Gastrocnemius medialis (tissue), 4 donors: ENCODE measurements at regions not wholly inside any gene's neighbourhood (a gene's known extent, or its start where the extent isn't known, plus 50 kb on each side); places are given as distances from the start of the nearest gene placed in this dataset.

Experiments
- ATAC-seq, 2 donors: fragments of 150-250 bp; one replicate each; pipeline ENCODE4 v1.9.1; 2016
- DNase-seq, 2 donors: peaks; one replicate each; pipeline ENCODE4 v3.0.0-alpha.2; 2019
- H3K27ac ChIP-seq, 4 donors: fragments of 200-600 bp; sonication (generic); 1 replicate in 1 of 4; 2 replicates in 3 of 4; pipeline ENCODE4 v1.5.1; 2016 to 2018; ENCODE audit warnings: mild to moderate bottlenecking in 2 of 4, moderate library complexity in 1 of 4
- H3K27me3 ChIP-seq, 3 donors: fragments of 200-600 bp; sonication (generic) in 2 of 3; 1 replicate in 1 of 3; 2 replicates in 2 of 3; pipeline versions ENCODE4 v1.5.1 to v1.6.0; 2016 to 2019; ENCODE audit warnings: mild to moderate bottlenecking in 1 of 3, moderate library complexity in 1 of 3
- H3K36me3 ChIP-seq, 2 donors: fragments of 200-600 bp; sonication (generic) in 1 of 2; one replicate each; pipeline ENCODE4 v1.5.1; 2017 to 2018
- H3K4me1 ChIP-seq, 2 donors: fragments of 200-600 bp; sonication (generic) in 1 of 2; one replicate each; pipeline ENCODE4 v1.5.1; 2016 to 2017; ENCODE audit warnings: mild to moderate bottlenecking in 2 of 2
- H3K4me3 ChIP-seq, 4 donors: fragments of 200-600 bp; sonication (generic) in 3 of 4; 1 replicate in 1 of 4; 2 replicates in 3 of 4; pipeline ENCODE4 v1.5.1; 2016 to 2019; ENCODE audit warnings: mild to moderate bottlenecking in 2 of 4
- H3K9me3 ChIP-seq, 3 donors: fragments of 200-600 bp; sonication (generic) in 2 of 3; 1 replicate in 1 of 3; 2 replicates in 2 of 3; pipeline ENCODE4 v1.5.1; 2016 to 2019
- POLR2A ChIP-seq, 2 donors: fragments of 450-650 bp; IDR thresholded peaks; one replicate each; pipeline ENCODE4 v1.6.1; 2017; ENCODE audit warnings: antibody characterized with exemption in 2 of 2, mild to moderate bottlenecking in 2 of 2, moderate library complexity in 2 of 2
- in situ Hi-C, 4 donors: fragments of 200-750 bp; cut with MboI; loops; one replicate each; pipeline versions ENCODE4 v1.15.0 to v1.8.0; 2017; ENCODE audit warnings: low sequenced_read_pairs in 4 of 4
- intact Hi-C: fragments of 100-400 bp; cut with DNase I; formaldehyde crosslinking; loops from one replicate; pipeline ENCODE4 v1.15.1; 2023; ENCODE audit warnings: low total_unique reads
- TF ChIP-seq, protein P1 (sequence below), 5 experiments: fragments of 450-650 bp in 3 of 5; fragments of 200-600 bp in 2 of 5; sonication (generic) in 2 of 5; IDR thresholded peaks in 4 of 5; conservative IDR thresholded peaks in 1 of 5; 1 replicate in 4 of 5; 2 replicates in 1 of 5; pipeline ENCODE4 v1.5.1; 2016 to 2019; ENCODE audit warnings: antibody characterized with exemption in 5 of 5, mild to moderate bottlenecking in 3 of 5, moderate library complexity in 3 of 5

DNA sequence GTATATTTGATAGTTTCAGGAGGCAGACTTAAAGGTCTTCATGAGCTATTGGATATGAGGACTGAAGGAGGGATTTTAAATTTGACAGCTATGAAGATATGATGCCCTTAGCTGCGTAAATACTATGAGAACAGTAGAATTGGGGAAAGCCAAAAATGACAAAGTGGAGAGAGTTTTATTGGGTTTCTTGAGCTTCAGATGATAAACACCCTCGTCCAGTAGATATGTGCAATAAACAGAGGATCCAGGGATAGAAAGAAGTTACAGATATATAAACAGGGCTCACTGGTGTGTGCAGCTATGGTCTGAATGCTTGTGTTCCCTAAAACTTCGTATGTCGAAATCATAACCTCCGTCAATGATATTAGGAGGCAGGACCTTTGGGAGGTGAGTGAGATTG, 131.3 kb downstream of the INHBA start:
- no peaks in the 10 kb centered on the region for H3K36me3 ChIP-seq
- intact Hi-C loops, result no loop called here

DNA sequence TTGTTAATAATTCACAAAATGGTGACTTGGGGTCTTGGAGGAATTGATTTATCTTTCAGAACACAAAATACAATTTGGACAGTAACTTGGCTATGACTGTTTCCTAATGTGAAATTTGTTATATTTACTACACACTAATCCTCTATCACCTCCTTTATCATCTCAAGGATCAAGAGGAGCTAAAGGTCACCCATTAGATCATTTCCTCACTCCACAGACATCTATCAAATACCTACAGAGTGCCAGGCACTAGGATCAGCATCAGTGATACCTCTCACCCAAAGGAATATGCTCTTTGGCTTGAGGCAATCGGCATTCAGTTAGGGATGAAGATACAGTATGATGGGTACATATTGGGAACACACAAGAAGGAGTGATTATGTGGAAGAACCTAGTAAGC, 132.1 kb downstream of the INHBA start:
- H3K27ac ChIP-seq, result no peak overlapping the region
- ATAC-seq (no peak), DNase-seq (no peak)
- H3K27me3 ChIP-seq, result no peaks in the 10 kb centered on the region
- no peaks in the 10 kb centered on the region for H3K9me3 ChIP-seq
- intact Hi-C loops (no loop called here), in situ Hi-C loops (no loop called here)
- no peaks in the 10 kb centered on the region for H3K36me3 ChIP-seq
- TF ChIP-seq, protein P1, sequence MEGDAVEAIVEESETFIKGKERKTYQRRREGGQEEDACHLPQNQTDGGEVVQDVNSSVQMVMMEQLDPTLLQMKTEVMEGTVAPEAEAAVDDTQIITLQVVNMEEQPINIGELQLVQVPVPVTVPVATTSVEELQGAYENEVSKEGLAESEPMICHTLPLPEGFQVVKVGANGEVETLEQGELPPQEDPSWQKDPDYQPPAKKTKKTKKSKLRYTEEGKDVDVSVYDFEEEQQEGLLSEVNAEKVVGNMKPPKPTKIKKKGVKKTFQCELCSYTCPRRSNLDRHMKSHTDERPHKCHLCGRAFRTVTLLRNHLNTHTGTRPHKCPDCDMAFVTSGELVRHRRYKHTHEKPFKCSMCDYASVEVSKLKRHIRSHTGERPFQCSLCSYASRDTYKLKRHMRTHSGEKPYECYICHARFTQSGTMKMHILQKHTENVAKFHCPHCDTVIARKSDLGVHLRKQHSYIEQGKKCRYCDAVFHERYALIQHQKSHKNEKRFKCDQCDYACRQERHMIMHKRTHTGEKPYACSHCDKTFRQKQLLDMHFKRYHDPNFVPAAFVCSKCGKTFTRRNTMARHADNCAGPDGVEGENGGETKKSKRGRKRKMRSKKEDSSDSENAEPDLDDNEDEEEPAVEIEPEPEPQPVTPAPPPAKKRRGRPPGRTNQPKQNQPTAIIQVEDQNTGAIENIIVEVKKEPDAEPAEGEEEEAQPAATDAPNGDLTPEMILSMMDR (IDR thresholded peaks at IDR 0.05 in 4 of 5, conservative IDR thresholded peaks at IDR 0.05 in 1 of 5), result no peak
- TF ChIP-seq POLR2A (IDR thresholded peaks at IDR 0.05), result no peak
- no peaks in the 10 kb centered on the region for H3K4me1 ChIP-seq
- no peak overlapping the region for H3K4me3 ChIP-seq

More for the DNA sequence above, 131.3 kb downstream of the INHBA start:
- no peak for ATAC-seq
- H3K4me3 ChIP-seq, result no peak overlapping the region
- no peaks in the 10 kb centered on the region for H3K9me3 ChIP-seq
- H3K4me1 ChIP-seq, result no peaks in the 10 kb centered on the region
- H3K27ac ChIP-seq, result no peak overlapping the region
- in situ Hi-C loops, result no loop called here
- no peak for DNase-seq
- TF ChIP-seq, protein P1 (IDR thresholded peaks at IDR 0.05 in 4 of 5, conservative IDR thresholded peaks at IDR 0.05 in 1 of 5), result no peak
- no peak for TF ChIP-seq POLR2A (IDR thresholded peaks at IDR 0.05)
- no peaks in the 10 kb centered on the region for H3K27me3 ChIP-seq

DNA sequence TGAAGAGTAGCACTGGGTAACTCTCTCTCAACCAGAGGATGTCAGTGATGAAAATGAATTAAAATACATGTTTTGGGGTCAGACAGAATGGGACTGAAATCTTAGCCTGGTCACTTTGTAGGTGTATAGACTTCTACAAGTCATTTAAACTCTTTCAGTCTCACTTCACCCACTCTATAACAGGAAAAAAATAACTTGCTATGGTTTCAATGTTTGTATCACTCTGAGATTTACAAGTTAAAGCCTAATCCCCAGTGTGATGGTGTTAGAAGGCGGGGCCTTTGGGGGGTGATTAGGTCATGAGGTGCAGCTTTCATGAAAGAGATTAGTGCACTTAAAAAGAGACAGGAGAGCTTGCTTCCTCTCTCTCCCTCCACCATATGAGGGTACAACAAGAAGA, 134.8 kb downstream of the INHBA start:
- no peak for ATAC-seq
- Histone ChIP-seq H3K27me3 (no peaks in the 10 kb centered on the region), H3K27ac (no peak overlapping the region), H3K9me3 (no peaks in the 10 kb centered on the region), H3K36me3 (no peaks in the 10 kb centered on the region), H3K4me1 (no peaks in the 10 kb centered on the region), H3K4me3 (no peak overlapping the region)
- TF ChIP-seq, protein P1 (IDR thresholded peaks at IDR 0.05 in 4 of 5, conservative IDR thresholded peaks at IDR 0.05 in 1 of 5), result no peak
- TF ChIP-seq POLR2A (IDR thresholded peaks at IDR 0.05), result no peak
- in situ Hi-C loops, result no loop called here
- DNase-seq, result no peak
- intact Hi-C loops, result no loop called here

DNA sequence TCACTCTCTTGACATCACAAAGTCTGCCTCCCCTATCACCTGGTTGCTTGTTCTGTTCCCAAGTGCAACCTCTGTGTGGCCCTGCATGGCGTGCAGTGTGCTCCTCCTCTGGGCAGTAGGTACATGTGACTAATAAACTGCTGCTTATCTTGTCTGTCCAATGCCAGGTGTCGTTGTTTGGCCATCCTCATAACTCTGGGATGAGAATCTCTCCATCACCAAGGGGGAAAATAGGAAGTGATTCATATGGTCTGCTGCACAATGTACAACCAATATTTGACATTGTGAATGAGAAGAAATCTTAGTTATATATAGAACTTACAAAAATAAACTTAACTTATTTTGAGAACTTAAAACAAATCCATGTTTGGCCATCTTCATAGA, 135.2 kb downstream of the INHBA start:
- Histone ChIP-seq H3K36me3 (no peaks in the 10 kb centered on the region), H3K9me3 (no peaks in the 10 kb centered on the region), H3K27ac (no peak overlapping the region), H3K4me3 (no peak overlapping the region), H3K4me1 (no peaks in the 10 kb centered on the region), H3K27me3 (no peaks in the 10 kb centered on the region)
- ATAC-seq (no peak), DNase-seq (no peak)
- intact Hi-C loops (no loop called here), in situ Hi-C loops (no loop called here)
- TF ChIP-seq, protein P1 (IDR thresholded peaks at IDR 0.05 in 4 of 5, conservative IDR thresholded peaks at IDR 0.05 in 1 of 5), result no peak
- no peak for TF ChIP-seq POLR2A (IDR thresholded peaks at IDR 0.05)

DNA sequence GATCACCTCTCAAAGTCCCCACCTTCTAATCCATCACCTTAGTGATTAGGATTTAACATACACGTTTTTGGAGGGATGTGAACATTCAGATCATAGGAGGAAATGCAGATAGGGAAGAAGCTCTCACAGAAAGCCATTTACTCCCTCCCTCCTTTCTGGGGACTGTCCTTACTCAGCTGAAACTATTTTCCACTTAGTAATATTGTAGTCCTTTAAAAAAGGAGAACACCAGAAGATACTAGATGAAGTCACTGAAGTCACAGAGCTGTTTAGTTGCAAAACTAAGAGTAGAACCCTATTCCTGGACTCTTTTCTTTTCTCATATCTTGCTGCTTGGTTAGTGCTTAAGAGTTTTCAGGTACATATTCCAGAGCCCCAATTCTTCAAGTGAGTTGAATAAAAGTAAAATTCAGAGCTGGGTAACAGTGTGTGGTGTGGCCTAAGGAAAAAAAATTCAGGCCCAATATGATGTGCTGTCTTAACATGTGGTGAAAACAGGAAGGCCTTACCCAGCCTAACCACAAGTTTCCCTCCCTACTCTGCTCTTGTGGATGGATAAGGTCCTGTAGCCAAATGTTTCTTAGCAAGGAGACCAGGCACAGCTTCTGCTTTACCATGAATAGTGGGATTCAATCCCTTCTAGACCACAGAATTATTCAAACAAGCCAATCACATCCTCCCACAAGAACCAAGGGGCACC, 135.7 kb downstream of the INHBA start:
- Histone ChIP-seq H3K27me3 (no peaks in the 10 kb centered on the region), H3K4me3 (no peak overlapping the region), H3K4me1 (no peaks in the 10 kb centered on the region), H3K9me3 (no peaks in the 10 kb centered on the region), H3K27ac (no peak overlapping the region), H3K36me3 (no peaks in the 10 kb centered on the region)
- TF ChIP-seq, protein P1 (IDR thresholded peaks at IDR 0.05 in 4 of 5, conservative IDR thresholded peaks at IDR 0.05 in 1 of 5), result no peak
- TF ChIP-seq POLR2A (IDR thresholded peaks at IDR 0.05), result no peak
- in situ Hi-C loops, result no loop called here
- DNase-seq (no peak), ATAC-seq (no peak)
- intact Hi-C loops, result no loop called here
